ENCODE measurements at regions not wholly inside any gene's neighbourhood (a gene's known extent, or its start where the extent isn't known, plus 50 kb on each side); places are given as distances from the start of the nearest gene placed in this dataset.

DNA sequence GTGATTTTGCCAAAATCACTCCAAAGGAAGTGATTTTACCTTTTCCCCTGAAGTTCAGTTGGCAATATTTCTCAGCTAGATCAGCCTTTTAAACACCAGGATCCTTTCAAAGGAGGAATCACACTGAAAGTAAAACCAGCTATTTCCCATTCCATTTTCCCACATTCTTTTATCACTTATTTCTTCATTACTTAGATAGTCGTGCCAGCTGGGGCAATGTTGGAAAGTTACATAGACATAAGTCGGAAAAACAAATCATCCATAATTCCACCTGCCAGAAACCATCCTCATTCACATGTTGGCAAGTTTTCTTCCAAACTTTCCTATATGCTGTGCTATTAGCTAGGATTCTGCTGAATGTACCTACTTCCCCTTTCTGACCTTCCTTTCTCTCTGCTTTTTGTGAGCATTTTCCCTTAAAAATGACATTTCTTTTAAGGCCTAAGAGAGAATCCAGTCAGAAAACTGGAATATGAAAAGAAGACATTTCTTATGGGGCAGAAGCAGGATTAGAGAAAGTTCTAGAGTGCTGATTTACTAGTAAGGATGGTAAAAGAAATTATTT, 170.0 kb upstream of the STK17B start (continued):
- TF ChIP-seq, protein P1, sequence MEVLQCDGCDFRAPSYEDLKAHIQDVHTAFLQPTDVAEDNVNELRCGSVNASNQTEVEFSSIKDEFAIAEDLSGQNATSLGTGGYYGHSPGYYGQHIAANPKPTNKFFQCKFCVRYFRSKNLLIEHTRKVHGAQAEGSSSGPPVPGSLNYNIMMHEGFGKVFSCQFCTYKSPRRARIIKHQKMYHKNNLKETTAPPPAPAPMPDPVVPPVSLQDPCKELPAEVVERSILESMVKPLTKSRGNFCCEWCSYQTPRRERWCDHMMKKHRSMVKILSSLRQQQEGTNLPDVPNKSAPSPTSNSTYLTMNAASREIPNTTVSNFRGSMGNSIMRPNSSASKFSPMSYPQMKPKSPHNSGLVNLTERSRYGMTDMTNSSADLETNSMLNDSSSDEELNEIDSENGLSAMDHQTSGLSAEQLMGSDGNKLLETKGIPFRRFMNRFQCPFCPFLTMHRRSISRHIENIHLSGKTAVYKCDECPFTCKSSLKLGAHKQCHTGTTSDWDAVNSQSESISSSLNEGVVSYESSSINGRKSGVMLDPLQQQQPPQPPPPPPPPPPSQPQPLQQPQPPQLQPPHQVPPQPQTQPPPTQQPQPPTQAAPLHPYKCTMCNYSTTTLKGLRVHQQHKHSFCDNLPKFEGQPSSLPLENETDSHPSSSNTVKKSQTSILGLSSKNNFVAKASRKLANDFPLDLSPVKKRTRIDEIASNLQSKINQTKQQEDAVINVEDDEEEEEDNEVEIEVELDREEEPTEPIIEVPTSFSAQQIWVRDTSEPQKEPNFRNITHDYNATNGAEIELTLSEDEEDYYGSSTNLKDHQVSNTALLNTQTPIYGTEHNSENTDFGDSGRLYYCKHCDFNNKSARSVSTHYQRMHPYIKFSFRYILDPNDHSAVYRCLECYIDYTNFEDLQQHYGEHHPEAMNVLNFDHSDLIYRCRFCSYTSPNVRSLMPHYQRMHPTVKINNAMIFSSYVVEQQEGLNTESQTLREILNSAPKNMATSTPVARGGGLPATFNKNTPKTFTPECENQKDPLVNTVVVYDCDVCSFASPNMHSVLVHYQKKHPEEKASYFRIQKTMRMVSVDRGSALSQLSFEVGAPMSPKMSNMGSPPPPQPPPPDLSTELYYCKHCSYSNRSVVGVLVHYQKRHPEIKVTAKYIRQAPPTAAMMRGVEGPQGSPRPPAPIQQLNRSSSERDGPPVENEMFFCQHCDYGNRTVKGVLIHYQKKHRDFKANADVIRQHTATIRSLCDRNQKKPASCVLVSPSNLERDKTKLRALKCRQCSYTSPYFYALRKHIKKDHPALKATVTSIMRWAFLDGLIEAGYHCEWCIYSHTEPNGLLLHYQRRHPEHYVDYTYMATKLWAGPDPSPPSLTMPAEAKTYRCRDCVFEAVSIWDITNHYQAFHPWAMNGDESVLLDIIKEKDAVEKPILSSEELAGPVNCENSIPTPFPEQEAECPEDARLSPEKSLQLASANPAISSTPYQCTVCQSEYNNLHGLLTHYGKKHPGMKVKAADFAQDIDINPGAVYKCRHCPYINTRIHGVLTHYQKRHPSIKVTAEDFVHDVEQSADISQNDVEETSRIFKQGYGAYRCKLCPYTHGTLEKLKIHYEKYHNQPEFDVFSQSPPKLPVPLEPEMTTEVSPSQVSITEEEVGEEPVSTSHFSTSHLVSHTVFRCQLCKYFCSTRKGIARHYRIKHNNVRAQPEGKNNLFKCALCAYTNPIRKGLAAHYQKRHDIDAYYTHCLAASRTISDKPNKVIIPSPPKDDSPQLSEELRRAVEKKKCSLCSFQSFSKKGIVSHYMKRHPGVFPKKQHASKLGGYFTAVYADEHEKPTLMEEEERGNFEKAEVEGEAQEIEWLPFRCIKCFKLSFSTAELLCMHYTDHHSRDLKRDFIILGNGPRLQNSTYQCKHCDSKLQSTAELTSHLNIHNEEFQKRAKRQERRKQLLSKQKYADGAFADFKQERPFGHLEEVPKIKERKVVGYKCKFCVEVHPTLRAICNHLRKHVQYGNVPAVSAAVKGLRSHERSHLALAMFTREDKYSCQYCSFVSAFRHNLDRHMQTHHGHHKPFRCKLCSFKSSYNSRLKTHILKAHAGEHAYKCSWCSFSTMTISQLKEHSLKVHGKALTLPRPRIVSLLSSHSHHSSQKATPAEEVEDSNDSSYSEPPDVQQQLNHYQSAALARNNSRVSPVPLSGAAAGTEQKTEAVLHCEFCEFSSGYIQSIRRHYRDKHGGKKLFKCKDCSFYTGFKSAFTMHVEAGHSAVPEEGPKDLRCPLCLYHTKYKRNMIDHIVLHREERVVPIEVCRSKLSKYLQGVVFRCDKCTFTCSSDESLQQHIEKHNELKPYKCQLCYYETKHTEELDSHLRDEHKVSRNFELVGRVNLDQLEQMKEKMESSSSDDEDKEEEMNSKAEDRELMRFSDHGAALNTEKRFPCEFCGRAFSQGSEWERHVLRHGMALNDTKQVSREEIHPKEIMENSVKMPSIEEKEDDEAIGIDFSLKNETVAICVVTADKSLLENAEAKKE (CRISPR knock-in tag; IDR thresholded peaks at IDR 0.05), result no peak

GRCh38 chr2:196344397-196344796, 173.0 kb upstream of the STK17B start:
- H3K36me3 Mint-ChIP-seq (ENCODE audit: low read depth), result no peaks in the 10 kb centered on the region
- ATAC-seq (no peak), DNase-seq (ENCODE audit: low spot score) (no peak)
- no peaks in the 10 kb centered on the region for H3K79me2 ChIP-seq (replicated peaks; ENCODE audit: insufficient read depth)
- H3K27ac ChIP-seq (ENCODE audit: low read depth), result no peak overlapping the region
- H4K20me1 ChIP-seq (replicated peaks; ENCODE audit: insufficient read depth), result no peaks in the 10 kb centered on the region
- no peaks in the 10 kb centered on the region for H3K27me3 ChIP-seq (ENCODE audit: insufficient read depth)
- H2AFZ ChIP-seq, result no peak overlapping the region
- no peaks in the 10 kb centered on the region for H3K27me3 Mint-ChIP-seq (ENCODE audit: insufficient read depth, low read depth, poor library complexity)
- no peaks in the 10 kb centered on the region for H3K36me3 ChIP-seq (ENCODE audit: insufficient read depth)
- no peak overlapping the region for H3K4me2 ChIP-seq
- no peaks in the 10 kb centered on the region for H3K9me2 ChIP-seq (ENCODE audit: insufficient read depth)
- TF ChIP-seq POLR2AphosphoS5 (IDR thresholded peaks at IDR 0.05; ENCODE audit: low read depth) (no peak), ZNF114 (CRISPR knock-in tag; IDR thresholded peaks at IDR 0.05) (no peak), EZH2phosphoT487 (IDR thresholded peaks at IDR 0.05; ENCODE audit: unreplicated experiment) (no peak), EZH2 (IDR thresholded peaks at IDR 0.05; ENCODE audit: low read depth, unreplicated experiment) (no peak), STAT1 (IDR thresholded peaks at IDR 0.05; ENCODE audit: unreplicated experiment) (no peak), JUNB (IDR thresholded peaks at IDR 0.05; ENCODE audit: unreplicated experiment) (no peak)
- TF ChIP-seq, protein P1 (CRISPR knock-in tag; IDR thresholded peaks at IDR 0.05), result no peak
- TF ChIP-seq, protein P2, sequence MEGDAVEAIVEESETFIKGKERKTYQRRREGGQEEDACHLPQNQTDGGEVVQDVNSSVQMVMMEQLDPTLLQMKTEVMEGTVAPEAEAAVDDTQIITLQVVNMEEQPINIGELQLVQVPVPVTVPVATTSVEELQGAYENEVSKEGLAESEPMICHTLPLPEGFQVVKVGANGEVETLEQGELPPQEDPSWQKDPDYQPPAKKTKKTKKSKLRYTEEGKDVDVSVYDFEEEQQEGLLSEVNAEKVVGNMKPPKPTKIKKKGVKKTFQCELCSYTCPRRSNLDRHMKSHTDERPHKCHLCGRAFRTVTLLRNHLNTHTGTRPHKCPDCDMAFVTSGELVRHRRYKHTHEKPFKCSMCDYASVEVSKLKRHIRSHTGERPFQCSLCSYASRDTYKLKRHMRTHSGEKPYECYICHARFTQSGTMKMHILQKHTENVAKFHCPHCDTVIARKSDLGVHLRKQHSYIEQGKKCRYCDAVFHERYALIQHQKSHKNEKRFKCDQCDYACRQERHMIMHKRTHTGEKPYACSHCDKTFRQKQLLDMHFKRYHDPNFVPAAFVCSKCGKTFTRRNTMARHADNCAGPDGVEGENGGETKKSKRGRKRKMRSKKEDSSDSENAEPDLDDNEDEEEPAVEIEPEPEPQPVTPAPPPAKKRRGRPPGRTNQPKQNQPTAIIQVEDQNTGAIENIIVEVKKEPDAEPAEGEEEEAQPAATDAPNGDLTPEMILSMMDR (conservative IDR thresholded peaks at IDR 0.05; ENCODE audit: low read depth in 2 of 2), result no peak
- no peak overlapping the region for H3K4me3 Mint-ChIP-seq
- H3K4me1 ChIP-seq (ENCODE audit: insufficient read depth), result no peaks in the 10 kb centered on the region
- H3K4me1 Mint-ChIP-seq, result no peaks in the 10 kb centered on the region
- no peaks in the 10 kb centered on the region for H3F3A ChIP-seq (replicated peaks; ENCODE audit: low read depth)
- H3K27ac Mint-ChIP-seq, result no peak overlapping the region
- H3K4me3 ChIP-seq, result no peak overlapping the region
- no peaks in the 10 kb centered on the region for H3K9me3 Mint-ChIP-seq

Measured in GM23338 (cell line).